Mesenchymal stem cell (in vitro differentiated cells and primary cell): ENCODE measurements at regions not wholly inside any gene's neighbourhood (a gene's known extent, or its start where the extent isn't known, plus 50 kb on each side); places are given as distances from the start of the nearest gene placed in this dataset.

Experiments
- DNase-seq: peaks from one replicate; pipeline ENCODE4 v3.0.0-alpha.2; 2013
- H2AFZ ChIP-seq: one replicate; pipeline ENCODE4 v1.6.1; 2013; ENCODE audit warnings: low read depth, mild to moderate bottlenecking, control low read depth, inconsistent platforms, low read length, moderate library complexity
- H2AK5ac ChIP-seq: 2 replicates; pipeline ENCODE4 v1.6.1; 2013; ENCODE audit warnings: low read length, moderate library complexity, mild to moderate bottlenecking, inconsistent platforms; ENCODE audit not compliant: severe bottlenecking
- H2BK120ac ChIP-seq: one replicate; pipeline ENCODE4 v1.6.1; 2013; ENCODE audit warnings: low read depth, mild to moderate bottlenecking, inconsistent platforms, low read length, moderate library complexity
- H2BK12ac ChIP-seq, 2 experiments: one replicate each; pipeline ENCODE4 v1.6.1; 2013; ENCODE audit warnings: inconsistent platforms in 2 of 2, low read length in 2 of 2, mild to moderate bottlenecking in 2 of 2, moderate library complexity in 2 of 2, control low read depth in 1 of 2
- H2BK15ac ChIP-seq: one replicate; pipeline ENCODE4 v1.6.1; 2013; ENCODE audit warnings: mild to moderate bottlenecking, low read depth, inconsistent platforms; ENCODE audit not compliant: poor library complexity, severe bottlenecking
- H2BK5ac ChIP-seq: 2 replicates; pipeline ENCODE4 v1.6.1; 2013; ENCODE audit warnings: low read depth, mild to moderate bottlenecking, low read length, control low read depth, inconsistent platforms; ENCODE audit not compliant: poor library complexity, severe bottlenecking
- H3K14ac ChIP-seq, 2 experiments: one replicate each; pipeline ENCODE4 v1.6.1; 2013; ENCODE audit warnings: inconsistent platforms in 2 of 2, low read length in 2 of 2, control low read depth in 1 of 2, mild to moderate bottlenecking in 1 of 2, moderate library complexity in 1 of 2
- H3K18ac ChIP-seq, 2 experiments: one replicate each; pipeline ENCODE4 v1.6.1; 2013; ENCODE audit warnings: inconsistent platforms in 2 of 2, low read length in 2 of 2, control low read depth in 1 of 2, low read depth in 1 of 2, mild to moderate bottlenecking in 1 of 2
- H3K23ac ChIP-seq, 2 experiments: one replicate each; pipeline ENCODE4 v1.6.1; 2013; ENCODE audit warnings: inconsistent platforms in 2 of 2, low read length in 2 of 2, mild to moderate bottlenecking in 2 of 2, moderate library complexity in 2 of 2, control low read depth in 1 of 2
- H3K27ac ChIP-seq: 2 replicates; pipeline ENCODE4 v1.5.1; 2013; ENCODE audit warnings: mild to moderate bottlenecking, moderate library complexity, low read length, control low read depth, inconsistent platforms; ENCODE audit not compliant: poor library complexity, severe bottlenecking
- H3K27me3 ChIP-seq, 2 experiments: 2 replicates each; pipeline versions ENCODE4 v1.6.1 to v1.7.0; 2013; ENCODE audit warnings: low read length in 2 of 2, mild to moderate bottlenecking in 2 of 2, moderate library complexity in 2 of 2, control low read depth in 1 of 2, inconsistent platforms in 1 of 2; ENCODE audit not compliant: control insufficient read depth in 1 of 2, insufficient read depth in 1 of 2
- H3K36me3 ChIP-seq, 2 experiments: 2 replicates each; pipeline versions ENCODE4 v1.6.1 to v1.7.0; 2013; ENCODE audit warnings: low read length in 2 of 2, control low read depth in 1 of 2, inconsistent platforms in 1 of 2, low read depth in 1 of 2, mild to moderate bottlenecking in 1 of 2; ENCODE audit not compliant: insufficient read depth in 2 of 2, control insufficient read depth in 1 of 2
- H3K4ac ChIP-seq, 2 experiments: one replicate each; pipeline ENCODE4 v1.6.1; 2013; ENCODE audit warnings: inconsistent platforms in 2 of 2, low read length in 2 of 2, mild to moderate bottlenecking in 2 of 2, moderate library complexity in 2 of 2, control low read depth in 1 of 2, low read depth in 1 of 2
- H3K4me1 ChIP-seq: 2 replicates; pipeline ENCODE4 v1.6.1; 2013; ENCODE audit warnings: low read depth, low read length, control low read depth; ENCODE audit not compliant: control insufficient read depth, insufficient read depth
- H3K4me2 ChIP-seq: 2 replicates; pipeline ENCODE4 v1.6.1; 2013; ENCODE audit warnings: low read length, mild to moderate bottlenecking, inconsistent platforms; ENCODE audit not compliant: poor library complexity, severe bottlenecking
- H3K4me3 ChIP-seq, 2 experiments: 2 replicates each; pipeline versions ENCODE4 v1.5.1 to v1.7.0; 2013; ENCODE audit warnings: low read length in 2 of 2, mild to moderate bottlenecking in 2 of 2, control low read depth in 1 of 2, low read depth in 1 of 2; ENCODE audit not compliant: insufficient read depth in 1 of 2
- H3K79me1 ChIP-seq: replicated peaks from 2 replicates; pipeline ENCODE4 v1.6.1; 2013; ENCODE audit warnings: mild to moderate bottlenecking, control low read depth, low read length, inconsistent platforms; ENCODE audit not compliant: poor library complexity, severe bottlenecking
- H3K9ac ChIP-seq: 2 replicates; pipeline ENCODE4 v1.7.0; 2013; ENCODE audit warnings: mild to moderate bottlenecking, low read length, moderate library complexity
- H3K9me3 ChIP-seq: 2 replicates; pipeline ENCODE4 v1.7.0; 2013; ENCODE audit warnings: mild to moderate bottlenecking, low read length; ENCODE audit not compliant: control insufficient read depth
- H4K8ac ChIP-seq: one replicate; pipeline ENCODE4 v1.6.1; 2013; ENCODE audit warnings: inconsistent platforms, mild to moderate bottlenecking, low read length, moderate library complexity
- H4K91ac ChIP-seq: one replicate; pipeline ENCODE4 v1.6.1; 2013; ENCODE audit warnings: mild to moderate bottlenecking, low read length, inconsistent platforms
- WGBS: methylation state at CpG from one replicate; pipeline ENCODE4 v1.1.7; 2013; ENCODE audit warnings: mixed read lengths; 5-methylcytosine and 5-hydroxymethylcytosine counted together

GRCh38 chr18:10284540-10285282 lies 169.7 kb upstream of the APCDD1 start:
- no peak overlapping the region for H3K4me3 ChIP-seq
- no peak overlapping the region for H2BK5ac ChIP-seq
- H2BK120ac ChIP-seq: no peak overlapping the region
- no peak overlapping the region for H3K14ac ChIP-seq
- no peak overlapping the region for H2BK12ac ChIP-seq
- no peaks in the 10 kb centered on the region for H3K79me1 ChIP-seq
- H3K27me3 ChIP-seq: peaks cover 0 to 17% of the 10 kb centered on the region in 2 experiments
- H3K23ac ChIP-seq: no peak overlapping the region
- H3K9me3 ChIP-seq: no peaks in the 10 kb centered on the region
- H2AK5ac ChIP-seq: no peak overlapping the region
- no peak overlapping the region for H2AFZ ChIP-seq
- no peak overlapping the region for H4K91ac ChIP-seq
- DNase-seq: no peak
- H3K18ac ChIP-seq: peak overlapping the region in 1 of 2 experiments; percentile 55
- H3K4me2 ChIP-seq: no peak overlapping the region
- H3K27ac ChIP-seq: no peak overlapping the region
- WGBS: 25% methylated on average over 9 of the region's 13 CpGs
- H3K4ac ChIP-seq: peak overlapping the region in 1 of 2 experiments; percentile 53
- no peaks in the 10 kb centered on the region for H3K36me3 ChIP-seq
- H3K4me1 ChIP-seq: no peaks in the 10 kb centered on the region
- H2BK15ac ChIP-seq: no peak overlapping the region
- H3K9ac ChIP-seq: no peak overlapping the region
- no peak overlapping the region for H4K8ac ChIP-seq

- 92% methylated on average over 3 of the region's 3 CpGs for WGBS
- no peak overlapping the region for H2BK5ac ChIP-seq
Measured at GRCh38 chr18:10285283-10285640, 169.2 kb upstream of the APCDD1 start.

GRCh38 chr18:10286580-10287150 lies 167.8 kb upstream of the APCDD1 start:
- Histone ChIP-seq H3K27ac (no peak overlapping the region), H4K91ac (no peak overlapping the region), H3K4ac (no peak overlapping the region), H2BK120ac (no peak overlapping the region), H4K8ac (no peak overlapping the region), H3K4me2 (no peak overlapping the region), H3K14ac (no peak overlapping the region), H3K4me3 (no peak overlapping the region), H3K4me1 (no peaks in the 10 kb centered on the region), H3K23ac (no peak overlapping the region), H3K18ac (no peak overlapping the region), H2AK5ac (no peak overlapping the region), H3K79me1 (no peaks in the 10 kb centered on the region), H2BK12ac (peak overlapping the region in 1 of 2 experiments; percentile 38), H3K27me3 (peaks cover 0 to 25% of the 10 kb centered on the region in 2 experiments), H3K9me3 (no peaks in the 10 kb centered on the region), H3K36me3 (no peaks in the 10 kb centered on the region), H2BK15ac (no peak overlapping the region), H2AFZ (no peak overlapping the region), H2BK5ac (no peak overlapping the region), H3K9ac (no peak overlapping the region)
- DNase-seq: no peak
- 95% methylated on average over 8 of the region's 8 CpGs for WGBS

More at GRCh38 chr18:10285283-10285640, 169.2 kb upstream of the APCDD1 start:
- no peak overlapping the region for H3K9ac ChIP-seq
- no peaks in the 10 kb centered on the region for H3K36me3 ChIP-seq
- H3K79me1 ChIP-seq: no peaks in the 10 kb centered on the region
- H3K4me3 ChIP-seq: no peak overlapping the region
- no peak overlapping the region for H2AFZ ChIP-seq
- no peak overlapping the region for H3K4me2 ChIP-seq
- no peak overlapping the region for H2BK120ac ChIP-seq
- DNase-seq: no peak
- no peak overlapping the region for H3K27ac ChIP-seq
- H3K4me1 ChIP-seq: no peaks in the 10 kb centered on the region
- no peak overlapping the region for H4K91ac ChIP-seq
- no peak overlapping the region for H2BK12ac ChIP-seq
- H2BK15ac ChIP-seq: no peak overlapping the region
- H3K9me3 ChIP-seq: no peaks in the 10 kb centered on the region
- peaks cover 0 to 22% of the 10 kb centered on the region in 2 experiments for H3K27me3 ChIP-seq
- no peak overlapping the region for H3K14ac ChIP-seq
- no peak overlapping the region for H3K18ac ChIP-seq
- no peak overlapping the region for H4K8ac ChIP-seq
- H3K4ac ChIP-seq: no peak overlapping the region
- H3K23ac ChIP-seq: no peak overlapping the region
- H2AK5ac ChIP-seq: no peak overlapping the region

GRCh38 chr18:10289251-10289650 lies 165.2 kb upstream of the APCDD1 start:
- Histone ChIP-seq H2AFZ (no peak overlapping the region), H4K91ac (no peak overlapping the region), H3K9me3 (no peaks in the 10 kb centered on the region), H3K23ac (no peak overlapping the region), H2AK5ac (no peak overlapping the region), H3K9ac (no peak overlapping the region), H3K79me1 (no peaks in the 10 kb centered on the region), H2BK15ac (no peak overlapping the region), H2BK5ac (no peak overlapping the region), H3K14ac (no peak overlapping the region), H3K27ac (no peak overlapping the region), H4K8ac (no peak overlapping the region), H3K4ac (no peak overlapping the region), H3K36me3 (no peaks in the 10 kb centered on the region), H3K4me2 (no peak overlapping the region), H3K27me3 (peaks cover 0 to 22% of the 10 kb centered on the region in 2 experiments), H2BK12ac (peak overlapping the region; percentile 42 to 52), H3K18ac (no peak overlapping the region), H3K4me3 (no peak overlapping the region), H3K4me1 (no peaks in the 10 kb centered on the region), H2BK120ac (no peak overlapping the region)
- DNase-seq: no peak
- WGBS: 96% methylated on average over 3 of the region's 4 CpGs
